ENCODE measurements at regions not wholly inside any gene's neighbourhood (a gene's known extent, or its start where the extent isn't known, plus 50 kb on each side); places are given as distances from the start of the nearest gene placed in this dataset.
"Not testable (repeated sequence)": the region's sequence is repeated elsewhere in the genome, so short reads cannot be mapped to it uniquely, and the experiment has no call there.

DNA sequence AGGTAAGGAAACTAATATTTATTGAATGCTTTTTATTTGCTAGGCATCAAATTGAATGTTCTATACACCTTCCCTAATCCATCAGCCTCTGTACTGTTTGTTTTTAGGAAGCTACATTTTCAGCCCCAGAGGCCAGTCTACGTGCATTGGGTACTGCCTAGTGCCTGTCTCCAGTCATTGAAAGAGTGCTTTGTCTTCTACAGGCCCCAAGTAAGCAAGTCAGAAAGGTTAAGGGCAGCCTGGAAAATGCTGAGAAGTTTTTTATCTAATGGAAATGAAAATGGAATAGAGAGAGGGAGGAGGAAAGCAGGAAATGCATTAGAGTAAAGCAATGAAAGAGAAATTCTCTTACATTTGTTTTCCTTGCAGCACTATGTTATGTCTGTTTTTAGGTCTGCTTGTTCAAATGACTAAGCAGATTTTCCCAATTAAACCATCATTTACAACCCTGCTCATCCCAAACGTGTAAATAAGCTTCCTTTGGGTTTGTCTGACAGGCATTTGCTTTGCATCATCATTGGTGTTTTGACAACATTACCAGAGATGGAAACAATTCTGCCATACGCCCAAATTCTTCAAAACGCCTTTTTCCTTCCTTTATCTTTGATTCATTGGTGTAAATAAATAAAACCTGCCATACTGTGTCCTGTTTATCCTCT, 116.0 kb upstream of the GOT2 start:
- Histone ChIP-seq H3K9me3 (no peaks in the 10 kb centered on the region), H3K27ac (no peak overlapping the region), H3K4me1 (peaks cover 0 to 7% (median 0%) of the 10 kb centered on the region in 4 donors), H3K27me3 (no peaks in the 10 kb centered on the region), H3K36me3 (no peaks in the 10 kb centered on the region), H3K4me3 (no peak overlapping the region)
- WGBS, 2 donors = 42 to 49% methylated on average over 4 of the region's 4 CpGs
- TF ChIP-seq EP300 (IDR thresholded peaks at IDR 0.05) (no peak), POLR2A (IDR thresholded peaks at IDR 0.05) (no peak), POLR2AphosphoS5 (IDR thresholded peaks at IDR 0.05) (no peak)
- TF ChIP-seq, protein P1, sequence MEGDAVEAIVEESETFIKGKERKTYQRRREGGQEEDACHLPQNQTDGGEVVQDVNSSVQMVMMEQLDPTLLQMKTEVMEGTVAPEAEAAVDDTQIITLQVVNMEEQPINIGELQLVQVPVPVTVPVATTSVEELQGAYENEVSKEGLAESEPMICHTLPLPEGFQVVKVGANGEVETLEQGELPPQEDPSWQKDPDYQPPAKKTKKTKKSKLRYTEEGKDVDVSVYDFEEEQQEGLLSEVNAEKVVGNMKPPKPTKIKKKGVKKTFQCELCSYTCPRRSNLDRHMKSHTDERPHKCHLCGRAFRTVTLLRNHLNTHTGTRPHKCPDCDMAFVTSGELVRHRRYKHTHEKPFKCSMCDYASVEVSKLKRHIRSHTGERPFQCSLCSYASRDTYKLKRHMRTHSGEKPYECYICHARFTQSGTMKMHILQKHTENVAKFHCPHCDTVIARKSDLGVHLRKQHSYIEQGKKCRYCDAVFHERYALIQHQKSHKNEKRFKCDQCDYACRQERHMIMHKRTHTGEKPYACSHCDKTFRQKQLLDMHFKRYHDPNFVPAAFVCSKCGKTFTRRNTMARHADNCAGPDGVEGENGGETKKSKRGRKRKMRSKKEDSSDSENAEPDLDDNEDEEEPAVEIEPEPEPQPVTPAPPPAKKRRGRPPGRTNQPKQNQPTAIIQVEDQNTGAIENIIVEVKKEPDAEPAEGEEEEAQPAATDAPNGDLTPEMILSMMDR (IDR thresholded peaks at IDR 0.05) = no peak
- no peak for DNase-seq
- intact Hi-C loops (cut with DNase I) = no loop called here

DNA sequence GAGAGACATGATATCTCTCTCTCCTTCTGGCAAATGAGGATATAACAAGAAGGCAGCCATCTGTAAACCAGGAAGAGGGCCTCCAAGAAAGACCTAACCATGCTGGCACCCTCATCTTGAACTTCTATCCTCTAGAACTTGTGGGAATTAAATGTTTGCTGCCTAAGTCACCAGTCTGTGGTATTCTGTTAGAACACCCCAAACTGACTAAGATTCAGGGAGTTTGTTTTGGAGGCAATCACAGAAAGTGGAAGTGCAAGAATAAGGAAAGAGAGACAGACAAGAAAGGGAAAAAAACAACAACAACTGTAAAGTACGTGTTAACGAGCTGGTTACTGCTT, 114.5 kb upstream of the GOT2 start:
- Histone ChIP-seq H3K36me3 (no peaks in the 10 kb centered on the region), H3K27ac (no peak overlapping the region), H3K4me1 (peaks cover 0 to 7% (median 0%) of the 10 kb centered on the region in 4 donors), H3K27me3 (no peaks in the 10 kb centered on the region), H3K9me3 (no peaks in the 10 kb centered on the region), H3K4me3 (no peak overlapping the region)
- intact Hi-C loops (cut with DNase I) = no loop called here
- TF ChIP-seq, protein P1 (IDR thresholded peaks at IDR 0.05) = no peak
- no peak for TF ChIP-seq EP300 (IDR thresholded peaks at IDR 0.05)
- no peak for TF ChIP-seq POLR2A (IDR thresholded peaks at IDR 0.05)
- no peak for TF ChIP-seq POLR2AphosphoS5 (IDR thresholded peaks at IDR 0.05)
- DNase-seq = no peak
- 85 to 90% methylated on average over 2 of the region's 2 CpGs for WGBS, 2 donors

DNA sequence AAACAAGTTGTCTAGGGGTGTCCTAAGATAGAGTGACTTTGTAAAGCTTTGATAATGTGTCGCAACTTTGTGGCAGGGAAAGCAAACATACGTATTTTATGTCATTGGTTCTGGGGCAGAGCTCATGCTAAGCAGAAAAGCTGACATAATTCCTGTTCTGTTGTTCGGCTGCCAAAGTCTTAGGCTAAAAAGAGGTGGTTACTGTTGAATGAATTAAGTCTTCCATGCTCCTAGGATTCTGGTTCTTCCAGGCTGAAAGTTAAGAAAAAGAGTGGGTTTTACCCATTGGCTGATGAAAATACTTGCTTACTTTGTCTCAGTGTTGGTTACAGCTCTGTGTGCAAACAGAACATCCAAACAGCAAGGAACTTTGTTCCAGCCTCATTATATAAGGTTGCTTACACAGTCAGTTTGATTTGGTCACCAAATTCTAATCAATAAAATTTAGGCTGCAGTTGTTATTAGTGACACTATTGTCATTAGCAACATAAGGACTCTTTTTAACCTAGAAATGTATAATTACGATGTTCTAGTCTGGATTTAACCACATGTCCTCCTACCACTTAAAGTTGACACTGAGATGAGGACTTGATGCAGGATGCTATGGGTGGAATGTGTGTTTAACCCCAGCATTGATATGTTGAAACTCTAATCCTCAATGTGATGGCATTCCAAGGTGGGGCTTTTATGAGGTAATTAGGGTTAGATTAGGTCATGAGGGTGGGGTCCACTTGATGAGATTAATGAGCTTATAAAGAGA, 114.0 kb upstream of the GOT2 start:
- Histone ChIP-seq H3K4me1 (peaks cover 0 to 7% (median 0%) of the 10 kb centered on the region in 4 donors), H3K36me3 (no peaks in the 10 kb centered on the region), H3K27me3 (no peaks in the 10 kb centered on the region), H3K4me3 (no peak overlapping the region), H3K27ac (no peak overlapping the region), H3K9me3 (no peaks in the 10 kb centered on the region)
- TF ChIP-seq POLR2AphosphoS5 (IDR thresholded peaks at IDR 0.05) = no peak
- no peak for TF ChIP-seq EP300 (IDR thresholded peaks at IDR 0.05)
- TF ChIP-seq, protein P1 (IDR thresholded peaks at IDR 0.05) = no peak
- no peak for TF ChIP-seq POLR2A (IDR thresholded peaks at IDR 0.05)
- intact Hi-C loops (cut with DNase I) = no loop called here
- WGBS, 2 donors = 62 to 76% methylated on average over 4 of the region's 4 CpGs
- no peak for DNase-seq

DNA sequence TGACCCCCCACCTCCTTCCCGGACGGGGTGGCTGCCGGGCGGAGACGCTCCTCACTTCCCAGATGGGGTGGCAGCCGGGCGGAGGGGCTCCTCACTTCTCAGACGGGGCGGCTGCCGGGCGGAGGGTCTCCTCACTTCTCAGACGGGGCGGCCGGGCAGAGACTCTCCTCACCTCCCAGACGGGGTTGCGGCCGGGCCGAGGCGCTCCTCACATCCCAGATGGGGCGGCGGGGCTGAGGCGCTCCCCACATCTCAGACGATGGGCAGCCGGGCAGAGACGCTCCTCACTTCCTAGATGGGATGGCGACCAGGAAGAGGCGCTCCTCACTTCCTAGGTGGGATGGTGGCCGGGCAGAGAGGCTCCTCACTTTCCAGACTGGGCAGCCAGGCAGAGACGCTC, 112.1 kb upstream of the GOT2 start:
- H3K4me3 ChIP-seq; H3K36me3 ChIP-seq; DNase-seq; intact Hi-C loops (cut with DNase I); H3K9me3 ChIP-seq; H3K27me3 ChIP-seq; H3K4me1 ChIP-seq; H3K27ac ChIP-seq: not testable (repeated sequence)
- WGBS, 2 donors = 97% methylated on average over 29 of the region's 29 CpGs

DNA sequence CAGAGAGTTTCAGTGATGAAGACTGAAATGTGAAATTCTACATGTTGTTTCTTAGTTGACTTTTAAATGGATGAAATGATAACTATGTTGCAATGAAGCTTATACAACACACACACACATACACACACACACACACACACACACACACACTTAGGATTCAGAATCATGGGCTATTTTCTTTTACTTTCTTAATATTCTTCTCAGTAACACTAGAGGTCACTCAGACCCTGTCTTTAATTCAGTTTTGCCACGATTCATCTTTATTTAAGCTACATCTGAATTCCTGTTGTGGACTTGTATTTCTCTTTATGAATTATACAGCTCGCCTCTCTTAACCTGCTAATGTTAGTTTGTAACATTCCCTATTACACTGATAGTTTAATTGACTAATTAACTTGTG, 109.6 kb upstream of the GOT2 start:
- TF ChIP-seq POLR2AphosphoS5 (IDR thresholded peaks at IDR 0.05) (no peak), EP300 (IDR thresholded peaks at IDR 0.05) (no peak), POLR2A (IDR thresholded peaks at IDR 0.05) (no peak)
- TF ChIP-seq, protein P1 (IDR thresholded peaks at IDR 0.05) = peak in 2 of 4 experiments; percentile 7 to 13
- Histone ChIP-seq H3K27ac (no peak overlapping the region), H3K27me3 (no peaks in the 10 kb centered on the region), H3K9me3 (no peaks in the 10 kb centered on the region), H3K36me3 (no peaks in the 10 kb centered on the region), H3K4me3 (no peak overlapping the region), H3K4me1 (peaks cover 0 to 7% (median 0%) of the 10 kb centered on the region in 4 donors)
- no peak for DNase-seq
- WGBS, 2 donors = 38 to 44% methylated on average over 2 of the region's 2 CpGs
- intact Hi-C loops (cut with DNase I) = no loop called here
